ENCODE measurements at regions not wholly inside any gene's neighbourhood (a gene's known extent, or its start where the extent isn't known, plus 50 kb on each side); places are given as distances from the start of the nearest gene placed in this dataset.

DNA sequence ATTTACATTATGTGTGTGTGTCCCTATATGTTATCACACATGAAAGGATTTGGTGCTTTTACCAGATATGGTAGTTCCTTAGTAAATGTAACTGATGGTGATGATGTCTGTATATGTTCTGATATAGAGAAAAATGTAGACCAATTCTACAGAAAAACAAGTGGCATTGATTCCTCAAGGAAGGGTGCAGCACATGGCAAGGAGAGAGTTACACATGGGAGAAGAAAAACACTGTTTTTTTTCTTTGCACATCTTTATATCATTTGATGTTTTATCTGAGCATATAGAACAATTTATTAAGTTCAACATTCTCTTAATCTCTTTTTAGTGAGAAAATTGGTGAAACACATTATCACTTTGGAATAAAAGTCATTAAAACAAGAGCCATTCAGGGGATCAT, 535.0 kb upstream of the KLF4 start:
- Histone ChIP-seq H3K9me3 (no peaks in the 10 kb centered on the region), H3K4me1 (ENCODE audit: insufficient read depth) (no peaks in the 10 kb centered on the region), H3K36me3 (no peaks in the 10 kb centered on the region), H3K27me3 (no peaks in the 10 kb centered on the region), H3K4me3 (no peak overlapping the region), H3K27ac (no peak overlapping the region)
- intact Hi-C loops (cut with DNase I): no loop called here
- no peak for TF ChIP-seq EP300 (IDR thresholded peaks at IDR 0.05)
- no peak for TF ChIP-seq POLR2A (IDR thresholded peaks at IDR 0.05)
- TF ChIP-seq, protein P1, sequence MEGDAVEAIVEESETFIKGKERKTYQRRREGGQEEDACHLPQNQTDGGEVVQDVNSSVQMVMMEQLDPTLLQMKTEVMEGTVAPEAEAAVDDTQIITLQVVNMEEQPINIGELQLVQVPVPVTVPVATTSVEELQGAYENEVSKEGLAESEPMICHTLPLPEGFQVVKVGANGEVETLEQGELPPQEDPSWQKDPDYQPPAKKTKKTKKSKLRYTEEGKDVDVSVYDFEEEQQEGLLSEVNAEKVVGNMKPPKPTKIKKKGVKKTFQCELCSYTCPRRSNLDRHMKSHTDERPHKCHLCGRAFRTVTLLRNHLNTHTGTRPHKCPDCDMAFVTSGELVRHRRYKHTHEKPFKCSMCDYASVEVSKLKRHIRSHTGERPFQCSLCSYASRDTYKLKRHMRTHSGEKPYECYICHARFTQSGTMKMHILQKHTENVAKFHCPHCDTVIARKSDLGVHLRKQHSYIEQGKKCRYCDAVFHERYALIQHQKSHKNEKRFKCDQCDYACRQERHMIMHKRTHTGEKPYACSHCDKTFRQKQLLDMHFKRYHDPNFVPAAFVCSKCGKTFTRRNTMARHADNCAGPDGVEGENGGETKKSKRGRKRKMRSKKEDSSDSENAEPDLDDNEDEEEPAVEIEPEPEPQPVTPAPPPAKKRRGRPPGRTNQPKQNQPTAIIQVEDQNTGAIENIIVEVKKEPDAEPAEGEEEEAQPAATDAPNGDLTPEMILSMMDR (IDR thresholded peaks at IDR 0.05): no peak
- no peak for DNase-seq

DNA sequence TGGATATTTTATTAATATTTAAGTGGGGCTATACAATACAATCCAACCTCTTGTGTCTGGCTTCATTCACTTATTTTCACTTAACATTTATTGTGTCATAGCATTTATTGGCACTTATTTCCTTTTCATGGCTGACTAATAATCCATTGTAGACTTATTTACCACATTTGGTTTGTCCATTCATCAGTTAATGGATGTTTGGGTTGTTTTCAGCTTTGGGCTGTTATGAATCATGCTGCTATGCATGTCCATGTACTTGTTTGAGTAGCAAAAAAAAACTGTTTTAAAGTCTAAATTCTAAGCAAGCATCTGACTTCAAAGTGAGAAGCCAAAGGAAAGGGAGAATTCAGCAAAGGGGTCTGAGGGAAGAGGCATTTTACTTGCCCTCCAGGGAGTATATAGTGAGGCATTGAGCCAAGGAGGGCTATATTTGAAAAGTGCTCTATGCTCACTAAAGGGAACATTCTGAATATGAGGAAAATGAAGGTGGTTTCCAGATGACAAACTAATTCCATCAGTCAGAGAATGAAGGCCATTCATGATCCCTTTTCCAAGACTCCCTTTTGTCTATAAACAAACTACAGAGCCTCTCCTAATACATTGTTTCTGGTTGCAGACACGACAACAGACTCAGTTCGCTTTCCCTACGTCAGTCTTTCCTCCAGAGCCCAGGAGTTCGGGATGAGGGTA, 532.8 kb upstream of the KLF4 start:
- 83 to 86% (median 83%) methylated on average over 4 of the region's 4 CpGs for WGBS, 3 donors
- H3K9me3 ChIP-seq: no peaks in the 10 kb centered on the region
- no peak for DNase-seq
- H3K27ac ChIP-seq: no peak overlapping the region
- H3K36me3 ChIP-seq: no peaks in the 10 kb centered on the region
- H3K27me3 ChIP-seq: no peaks in the 10 kb centered on the region
- no peaks in the 10 kb centered on the region for H3K4me1 ChIP-seq (ENCODE audit: insufficient read depth)
- intact Hi-C loops (cut with DNase I): no loop called here
- H3K4me3 ChIP-seq: no peak overlapping the region
- TF ChIP-seq, protein P1 (IDR thresholded peaks at IDR 0.05): no peak
- no peak for TF ChIP-seq EP300 (IDR thresholded peaks at IDR 0.05)
- no peak for TF ChIP-seq POLR2A (IDR thresholded peaks at IDR 0.05)

DNA sequence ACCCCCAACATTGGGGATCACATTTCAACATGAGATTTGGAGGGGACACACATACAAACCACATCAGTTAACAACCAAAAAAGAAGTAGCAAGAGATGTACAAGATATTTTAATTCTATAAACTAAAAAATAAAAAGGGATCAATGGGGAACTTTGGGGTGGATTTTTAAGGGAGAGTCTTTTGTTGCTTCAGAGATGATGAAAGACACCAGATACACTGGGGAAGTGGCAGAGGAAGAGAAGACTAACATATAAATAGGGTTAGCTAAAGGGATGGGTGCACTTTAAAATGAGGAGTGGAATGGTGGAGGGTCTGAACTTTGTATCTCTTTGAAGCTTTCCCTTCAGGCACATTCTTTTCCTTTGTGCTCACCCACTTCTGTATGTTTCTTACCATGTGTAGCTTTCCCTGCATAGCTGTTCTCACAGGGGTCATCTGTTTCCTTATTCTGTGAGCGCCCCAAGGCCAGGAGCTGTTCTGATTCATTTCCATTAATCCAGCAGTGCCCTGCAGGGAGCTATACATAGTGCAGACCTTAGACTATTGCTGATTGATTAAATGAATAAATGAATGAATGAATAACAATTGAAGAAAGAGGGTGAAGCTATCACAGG, 531.6 kb upstream of the KLF4 start:
- DNase-seq: no peak
- Histone ChIP-seq H3K36me3 (no peaks in the 10 kb centered on the region), H3K4me1 (ENCODE audit: insufficient read depth) (no peaks in the 10 kb centered on the region), H3K27ac (no peak overlapping the region), H3K4me3 (no peak overlapping the region), H3K27me3 (no peaks in the 10 kb centered on the region), H3K9me3 (no peaks in the 10 kb centered on the region)
- TF ChIP-seq, protein P1 (IDR thresholded peaks at IDR 0.05): no peak
- TF ChIP-seq EP300 (IDR thresholded peaks at IDR 0.05): no peak
- TF ChIP-seq POLR2A (IDR thresholded peaks at IDR 0.05): no peak
- WGBS, 3 donors: 97 to 98% (median 97%) methylated on average over 1 of the region's 1 CpG
- intact Hi-C loops (cut with DNase I): no loop called here

DNA sequence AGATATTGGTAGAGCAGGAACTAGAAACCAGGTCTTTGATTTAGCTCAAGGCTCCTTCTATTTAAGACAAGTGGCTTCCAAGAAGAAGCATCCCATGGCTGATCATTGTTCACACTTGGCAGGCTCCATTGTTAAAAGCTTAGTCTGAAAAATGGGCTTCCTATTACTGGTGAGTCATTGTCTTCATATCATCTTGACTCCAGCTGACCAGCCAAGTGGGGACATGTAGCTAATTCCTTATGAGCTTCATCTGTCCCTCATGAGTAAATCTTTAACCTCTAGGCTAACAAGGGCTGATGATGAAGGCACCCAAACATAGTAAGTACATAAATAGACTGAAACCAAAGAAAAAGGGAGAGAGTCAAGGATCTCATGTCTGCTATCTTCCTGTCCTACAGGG, 530.3 kb upstream of the KLF4 start:
- Histone ChIP-seq H3K9me3 (no peaks in the 10 kb centered on the region), H3K27ac (no peak overlapping the region), H3K4me3 (no peak overlapping the region), H3K4me1 (ENCODE audit: insufficient read depth) (no peaks in the 10 kb centered on the region), H3K27me3 (no peaks in the 10 kb centered on the region), H3K36me3 (no peaks in the 10 kb centered on the region)
- intact Hi-C loops (cut with DNase I): no loop called here
- no peak for DNase-seq
- TF ChIP-seq, protein P1 (IDR thresholded peaks at IDR 0.05): no peak
- TF ChIP-seq EP300 (IDR thresholded peaks at IDR 0.05): no peak
- TF ChIP-seq POLR2A (IDR thresholded peaks at IDR 0.05): no peak
